ENCODE measurements at regions not wholly inside any gene's neighbourhood (a gene's known extent, or its start where the extent isn't known, plus 50 kb on each side); places are given as distances from the start of the nearest gene placed in this dataset.

GRCh38 chr7:25279705-25280104 lies 51.4 kb upstream of the NPVF start:
- no peak for DNase-seq (ENCODE audit: extremely low read depth, low read depth)
- TF ChIP-seq CTCF (IDR thresholded peaks at IDR 0.05; ENCODE audit: low read depth, low read length, missing control alignments) = no peak
- no peak overlapping the region for H3K4me3 ChIP-seq (replicated peaks; ENCODE audit: low read depth, low read length)

- DNase-seq (ENCODE audit: extremely low read depth, low read depth) = no peak
- TF ChIP-seq CTCF (IDR thresholded peaks at IDR 0.05; ENCODE audit: low read depth, low read length, missing control alignments) = no peak
- no peak overlapping the region for H3K4me3 ChIP-seq (replicated peaks; ENCODE audit: low read depth, low read length)
These were observed 51.9 kb upstream of the NPVF start for GRCh38 chr7:25280181-25280580.

- DNase-seq (ENCODE audit: extremely low read depth, low read depth) = no peak
- no peak overlapping the region for H3K4me3 ChIP-seq (replicated peaks; ENCODE audit: low read depth, low read length)
- TF ChIP-seq CTCF (IDR thresholded peaks at IDR 0.05; ENCODE audit: low read depth, low read length, missing control alignments) = no peak
These were observed 53.9 kb upstream of the NPVF start for GRCh38 chr7:25282194-25282593.

GRCh38 chr7:25286756-25287155 lies 58.5 kb upstream of the NPVF start:
- H3K4me3 ChIP-seq (replicated peaks; ENCODE audit: low read depth, low read length) = no peak overlapping the region
- no peak for DNase-seq (ENCODE audit: extremely low read depth, low read depth)
- no peak for TF ChIP-seq CTCF (IDR thresholded peaks at IDR 0.05; ENCODE audit: low read depth, low read length, missing control alignments)

GRCh38 chr7:25287291-25287690 lies 59.0 kb upstream of the NPVF start:
- no peak for DNase-seq (ENCODE audit: extremely low read depth, low read depth)
- no peak for TF ChIP-seq CTCF (IDR thresholded peaks at IDR 0.05; ENCODE audit: low read depth, low read length, missing control alignments)
- no peak overlapping the region for H3K4me3 ChIP-seq (replicated peaks; ENCODE audit: low read depth, low read length)

- DNase-seq (ENCODE audit: extremely low read depth, low read depth) = no peak
- TF ChIP-seq CTCF (IDR thresholded peaks at IDR 0.05; ENCODE audit: low read depth, low read length, missing control alignments) = no peak
- H3K4me3 ChIP-seq (replicated peaks; ENCODE audit: low read depth, low read length) = no peak overlapping the region
These were observed 60.4 kb upstream of the NPVF start for GRCh38 chr7:25288556-25289307.

- no peak for DNase-seq (ENCODE audit: extremely low read depth, low read depth)
- H3K4me3 ChIP-seq (replicated peaks; ENCODE audit: low read depth, low read length) = no peak overlapping the region
- no peak for TF ChIP-seq CTCF (IDR thresholded peaks at IDR 0.05; ENCODE audit: low read depth, low read length, missing control alignments)
These were observed 61.2 kb upstream of the NPVF start for GRCh38 chr7:25289518-25289917.
